Testis (tissue), 2 donors: ENCODE measurements at regions not wholly inside any gene's neighbourhood (a gene's known extent, or its start where the extent isn't known, plus 50 kb on each side); places are given as distances from the start of the nearest gene placed in this dataset.

ENCODE experiments used
- POLR2A ChIP-seq: fragments of 450-650 bp; IDR thresholded peaks from one replicate; pipeline ENCODE4 v1.6.1; 2017; ENCODE audit warnings: antibody characterized with exemption, mild to moderate bottlenecking, moderate library complexity
- TF ChIP-seq, protein P1 (sequence below), 3 experiments: fragments of 450-650 bp in 2 of 3; fragments of 200-600 bp in 1 of 3; sonication (generic) in 1 of 3; IDR thresholded peaks; one replicate each; pipeline ENCODE4 v1.5.1; 2016 to 2019; ENCODE audit warnings: antibody characterized with exemption in 3 of 3, mild to moderate bottlenecking in 2 of 3, moderate library complexity in 1 of 3

DNA sequence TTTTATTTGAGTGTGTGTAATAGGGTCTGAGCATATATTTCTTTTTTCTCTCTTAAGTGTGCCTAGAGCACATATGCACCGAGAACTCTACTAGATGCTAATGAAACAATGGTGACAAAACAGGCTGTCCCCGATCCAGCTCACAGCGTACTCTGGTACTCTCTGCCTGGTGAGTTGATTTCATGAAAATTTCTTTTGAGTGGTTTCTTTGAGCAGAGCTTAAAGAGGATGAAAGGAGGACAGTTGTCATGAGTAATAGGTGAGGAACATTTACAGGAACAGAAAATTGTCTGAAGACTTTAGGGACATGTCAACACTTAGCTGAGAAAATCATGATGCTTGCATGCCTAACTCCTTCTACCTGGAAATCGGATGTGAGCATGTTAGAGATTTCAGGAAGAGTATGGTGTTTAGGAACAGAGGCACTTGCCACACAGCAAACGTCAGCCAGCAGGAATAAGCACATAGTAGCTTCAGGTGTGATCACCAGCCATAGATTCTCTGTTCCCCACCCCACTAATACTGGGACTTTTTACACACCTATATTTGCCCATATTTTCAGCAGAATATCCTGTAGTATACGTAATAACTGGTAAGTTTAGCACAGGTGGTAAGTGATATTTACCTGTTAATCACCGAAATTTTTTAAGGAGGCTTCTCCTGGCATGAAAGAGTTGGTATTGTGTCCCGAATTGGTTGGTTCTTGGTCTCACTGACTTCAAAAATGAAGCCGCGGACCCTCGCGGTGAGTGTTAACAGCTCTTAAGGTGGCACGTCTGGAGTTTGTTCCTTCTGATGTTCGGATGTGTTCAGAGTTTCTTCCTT, 111.1 kb downstream of the ZNF330 start:
- TF ChIP-seq, protein P1, sequence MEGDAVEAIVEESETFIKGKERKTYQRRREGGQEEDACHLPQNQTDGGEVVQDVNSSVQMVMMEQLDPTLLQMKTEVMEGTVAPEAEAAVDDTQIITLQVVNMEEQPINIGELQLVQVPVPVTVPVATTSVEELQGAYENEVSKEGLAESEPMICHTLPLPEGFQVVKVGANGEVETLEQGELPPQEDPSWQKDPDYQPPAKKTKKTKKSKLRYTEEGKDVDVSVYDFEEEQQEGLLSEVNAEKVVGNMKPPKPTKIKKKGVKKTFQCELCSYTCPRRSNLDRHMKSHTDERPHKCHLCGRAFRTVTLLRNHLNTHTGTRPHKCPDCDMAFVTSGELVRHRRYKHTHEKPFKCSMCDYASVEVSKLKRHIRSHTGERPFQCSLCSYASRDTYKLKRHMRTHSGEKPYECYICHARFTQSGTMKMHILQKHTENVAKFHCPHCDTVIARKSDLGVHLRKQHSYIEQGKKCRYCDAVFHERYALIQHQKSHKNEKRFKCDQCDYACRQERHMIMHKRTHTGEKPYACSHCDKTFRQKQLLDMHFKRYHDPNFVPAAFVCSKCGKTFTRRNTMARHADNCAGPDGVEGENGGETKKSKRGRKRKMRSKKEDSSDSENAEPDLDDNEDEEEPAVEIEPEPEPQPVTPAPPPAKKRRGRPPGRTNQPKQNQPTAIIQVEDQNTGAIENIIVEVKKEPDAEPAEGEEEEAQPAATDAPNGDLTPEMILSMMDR (IDR thresholded peaks at IDR 0.05) = no peak
- no peak for TF ChIP-seq POLR2A
